HepG2 (cell line): ENCODE measurements at regions not wholly inside any gene's neighbourhood (a gene's known extent, or its start where the extent isn't known, plus 50 kb on each side); places are given as distances from the start of the nearest gene placed in this dataset.

Experiments used
- ATAC-seq: fragments of 200-7000 bp; cut with Tn5 transposase; 3 replicates; pipeline ENCODE4 v1.9.1; 2020; ENCODE audit warnings: mild to moderate bottlenecking, moderate library complexity
- BruUV-seq: library from RNA; stranded (reverse); fragments of 400-500 nt; replicated peaks from 2 replicates; lab custom pipeline; 2021; lab: Mats Ljungman, UMichigan
- CTCF ChIA-PET: fragments of 300-600 bp; formaldehyde crosslinking; extraction: SDS; loops from one replicate; lab custom pipeline; 2021; ENCODE audit warnings: low total read pairs, inconsistent platforms, low intra/inter-chr PET ratio; lab: Yijun Ruan, JAX
- POLR2A ChIA-PET: fragments of 350-600 bp; sonication (Branson Sonifier 250); formaldehyde crosslinking; loops from one replicate; lab custom pipeline; 2020; ENCODE audit warnings: antibody characterized with exemption, inconsistent platforms; lab: Yijun Ruan, JAX
- DNase-seq: peaks from one replicate; pipeline ENCODE4 v3.0.0-alpha.2; 2015; ENCODE audit warnings: low spot score
- FAIRE-seq: peaks from 3 replicates; lab custom pipeline; 2011; peaks lifted over from hg19 to GRCh38; lab: Jason Lieb, UNC
- H2AFZ ChIP-seq: one replicate; pipeline ENCODE4 v1.6.1; 2011; ENCODE audit warnings: low read length, inconsistent platforms
- H3K27ac ChIP-seq: fragments of 300-600 bp; 3 replicates; pipeline ENCODE4 v1.8.0; 2011; ENCODE audit warnings: mixed run types, mild to moderate bottlenecking, mixed read lengths, low read length, inconsistent platforms; ENCODE audit not compliant: insufficient read depth; ENCODE audit errors: extremely low read length
- H3K27me3 ChIP-seq, 2 experiments: fragments of 200-600 bp in 1 of 2; 2 replicates in 1 of 2; 3 replicates in 1 of 2; pipeline versions ENCODE4 v1.6.0 to v1.8.0; 2011; ENCODE audit warnings: low read length in 2 of 2, mild to moderate bottlenecking in 2 of 2, moderate library complexity in 2 of 2, inconsistent platforms in 1 of 2; ENCODE audit not compliant: insufficient read depth in 2 of 2, control insufficient read depth in 1 of 2
- H3K36me3 ChIP-seq, 2 experiments: fragments of 200-600 bp in 1 of 2; replicated peaks in 1 of 2; 2 replicates in 1 of 2; 3 replicates in 1 of 2; pipeline versions ENCODE4 v1.5.1 to v1.8.0; 2011; ENCODE audit warnings: low read length in 2 of 2, inconsistent platforms in 1 of 2; ENCODE audit not compliant: insufficient read depth in 2 of 2, control insufficient read depth in 1 of 2
- H3K4me1 ChIP-seq: 2 replicates; pipeline ENCODE4 v1.5.1; 2012; ENCODE audit warnings: low read length, inconsistent platforms; ENCODE audit not compliant: insufficient read depth
- H3K4me2 ChIP-seq: 2 replicates; pipeline ENCODE4 v1.6.0; 2011; ENCODE audit warnings: low read depth, low read length, inconsistent platforms
- H3K4me3 ChIP-seq, 3 experiments: fragments of 200-600 bp in 1 of 3; sonication (generic), shearing (Covaris generic) in 1 of 3; replicated peaks in 1 of 3; 2 replicates each; pipeline ENCODE4 v1.5.1; 2011 to 2016; ENCODE audit warnings: low read length in 3 of 3, inconsistent platforms in 2 of 3, low read depth in 2 of 3, mild to moderate bottlenecking in 2 of 3, control low read depth in 1 of 3, mixed read lengths in 1 of 3; ENCODE audit not compliant: insufficient read depth in 1 of 3
- H3K79me2 ChIP-seq: one replicate; pipeline ENCODE4 v1.6.1; 2011; ENCODE audit warnings: low read length, inconsistent platforms; ENCODE audit not compliant: insufficient read depth
- H3K9ac ChIP-seq: 2 replicates; pipeline ENCODE4 v1.6.0; 2011; ENCODE audit warnings: mild to moderate bottlenecking, low read depth, low read length, inconsistent platforms; ENCODE audit not compliant: insufficient read depth
- H3K9me3 ChIP-seq: 2 replicates; pipeline ENCODE4 v1.5.1; 2012; ENCODE audit warnings: mild to moderate bottlenecking, low read length
- H4K20me1 ChIP-seq: 2 replicates; pipeline ENCODE4 v1.6.0; 2011; ENCODE audit warnings: inconsistent platforms, mild to moderate bottlenecking, low read length, moderate library complexity; ENCODE audit not compliant: insufficient read depth
- AHDC1 ChIP-seq: sonication (generic); formaldehyde crosslinking; IDR thresholded peaks from 2 replicates; pipeline ENCODE4 v1.5.1; 2020; ENCODE audit warnings: mild to moderate bottlenecking, missing genetic modification reagents, borderline replicate concordance
- DMTF1 ChIP-seq: sonication (generic); formaldehyde crosslinking; IDR thresholded peaks from 2 replicates; pipeline ENCODE4 v1.4.0; 2020; ENCODE audit warnings: mild to moderate bottlenecking, missing genetic modification reagents
- JUND ChIP-seq: sonication (generic); formaldehyde crosslinking; IDR thresholded peaks from 2 replicates; pipeline ENCODE4 v1.8.0; 2022; ENCODE audit warnings: mild to moderate bottlenecking, missing genetic modification reagents
- SP140L ChIP-seq: sonication (generic); formaldehyde crosslinking; IDR thresholded peaks from 2 replicates; pipeline ENCODE4 v1.4.0; 2020; ENCODE audit warnings: missing genetic modification reagents, borderline replicate concordance
- STAT6 ChIP-seq: sonication (generic); formaldehyde crosslinking; IDR thresholded peaks from 2 replicates; pipeline ENCODE4 v1.4.0; 2020; ENCODE audit warnings: missing genetic modification reagents, mild to moderate bottlenecking, borderline replicate concordance
- TGIF2 ChIP-seq: IDR thresholded peaks from 2 replicates; pipeline ENCODE4 v1.6.1; 2016; ENCODE audit warnings: control low read depth, missing compliant biosample characterization
- ZBTB14 ChIP-seq: sonication (generic); formaldehyde crosslinking; IDR thresholded peaks from 2 replicates; pipeline ENCODE4 v1.4.0; 2020; ENCODE audit warnings: missing genetic modification reagents
- ZNF496 ChIP-seq: sonication (generic); formaldehyde crosslinking; IDR thresholded peaks from 2 replicates; pipeline ENCODE4 v1.8.1; 2023; ENCODE audit warnings: mild to moderate bottlenecking, moderate library complexity, missing genetic modification reagents; ENCODE audit not compliant: insufficient replicate concordance
- ZNF589 ChIP-seq: sonication (generic); formaldehyde crosslinking; conservative IDR thresholded peaks from 2 replicates; pipeline ENCODE4 v1.8.0; 2022; ENCODE audit warnings: mild to moderate bottlenecking, moderate library complexity, missing genetic modification reagents
- WGBS: methylation state at CpG from one replicate; pipeline ENCODE4 v1.1.6; 2017; ENCODE audit warnings: low lambda C conversion rate; 5-methylcytosine and 5-hydroxymethylcytosine counted together
- in situ Hi-C: cut with HindIII; loops from 2 replicates; pipeline ENCODE4 v1.10.0; 2017; ENCODE audit warnings: low pct_unique_long_range_greater_than_20kb; ENCODE audit not compliant: extremely low pct_ligation_motif_present
- intact Hi-C: fragments of 100-400 bp; cut with micrococcal nuclease; formaldehyde crosslinking; loops from one replicate; pipeline ENCODE4 v1.10.0; 2022; ENCODE audit not compliant: unreplicated experiment

GRCh38 chr2:196334710-196335109, 163.3 kb upstream of the STK17B start:
- ChIA-PET POLR2A (no interaction called here), CTCF (interaction anchor here (1.5 kb wide), 1 partner anchor 204 kb away, joined by 3 read pairs; no protein-coding TSS in a partner anchor)
- Histone ChIP-seq H3K9me3 (no peaks in the 10 kb centered on the region), H3K4me3 (no peak overlapping the region), H3K4me1 (no peaks in the 10 kb centered on the region), H3K27me3 (no peaks in the 10 kb centered on the region), H3K4me2 (no peak overlapping the region), H2AFZ (no peak overlapping the region), H4K20me1 (no peaks in the 10 kb centered on the region), H3K27ac (no peak overlapping the region), H3K79me2 (no peaks in the 10 kb centered on the region), H3K36me3 (no peaks in the 10 kb centered on the region), H3K9ac (no peak overlapping the region)
- in situ Hi-C loops (loop anchor here (5.0 kb wide), 1 partner anchor 202 kb away; no protein-coding TSS in a partner anchor), intact Hi-C loops (no loop called here)
- no peak for DNase-seq
- no peak for ATAC-seq
- 8% methylated on average over 3 of the region's 3 CpGs for WGBS
- no peak for FAIRE-seq
- no TSS peak for BruUV-seq
- TF ChIP-seq TGIF2 (CRISPR knock-in tag) (no peak), ZNF589 (CRISPR knock-in tag) (no peak), AHDC1 (no peak), JUND (CRISPR knock-in tag) (no peak), ZNF496 (CRISPR knock-in tag) (no peak), ZBTB14 (CRISPR knock-in tag) (no peak), DMTF1 (CRISPR knock-in tag) (no peak), STAT6 (CRISPR knock-in tag) (no peak), SP140L (CRISPR knock-in tag) (no peak)
